ENCODE measurements at regions not wholly inside any gene's neighbourhood (a gene's known extent, or its start where the extent isn't known, plus 50 kb on each side); places are given as distances from the start of the nearest gene placed in this dataset.

DNA sequence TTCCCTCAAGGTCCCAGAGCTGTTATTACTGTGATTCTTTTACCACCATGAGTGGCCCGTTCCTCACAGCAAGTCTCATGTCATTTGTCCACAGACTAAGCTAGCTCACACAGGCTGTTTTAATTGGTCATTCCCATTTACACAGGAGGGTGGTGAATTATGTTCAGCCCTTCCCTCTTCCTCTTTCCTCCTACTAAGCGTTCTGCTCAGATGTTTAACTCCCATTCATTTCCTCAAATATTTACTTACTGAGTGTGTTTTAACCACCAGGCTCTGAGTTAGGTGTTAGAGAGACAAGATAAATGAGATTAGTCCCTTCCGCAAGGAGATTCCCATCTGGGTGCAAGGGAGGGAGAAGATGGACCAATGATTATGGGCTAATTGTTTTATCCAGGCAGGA is 403.6 kb upstream of the ACVR2A start:
- no peak overlapping the region for H3K4me3 ChIP-seq (ENCODE audit: insufficient read depth, low read depth, low read length)
- no peak overlapping the region for H3K27ac Mint-ChIP-seq (ENCODE audit: unreplicated experiment)

DNA sequence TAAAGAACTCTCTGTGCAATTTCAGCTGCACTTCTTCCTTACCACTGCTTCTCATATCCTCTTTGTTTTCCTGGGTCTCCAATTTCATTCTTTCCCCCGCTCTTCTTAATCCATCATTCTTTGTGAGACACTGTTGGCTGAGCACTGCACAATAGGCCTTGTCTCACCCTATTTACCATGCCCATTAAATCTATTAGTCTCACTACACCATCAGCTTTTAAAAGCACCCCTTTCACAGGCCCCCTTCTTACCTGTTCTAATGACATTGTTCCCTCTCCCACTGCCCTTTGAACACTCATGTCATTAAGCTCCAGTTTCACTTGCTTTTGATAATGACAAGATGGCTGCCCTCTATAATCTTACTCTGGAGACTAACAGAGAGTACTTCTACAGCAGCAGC is 404.1 kb upstream of the ACVR2A start:
- Histone ChIP-seq H3K4me1 (ENCODE audit: insufficient read depth, low read length) (no peaks in the 10 kb centered on the region), H3K27ac (ENCODE audit: low read depth, low read length) (no peak overlapping the region), H3K9ac (ENCODE audit: low read length) (no peak overlapping the region), H3K79me2 (ENCODE audit: insufficient read depth, low read length) (no peaks in the 10 kb centered on the region), H3K27me3 (ENCODE audit: insufficient read depth, low read length) (no peaks in the 10 kb centered on the region), H3K36me3 (ENCODE audit: insufficient read depth, low read length) (no peaks in the 10 kb centered on the region), H3K4me2 (ENCODE audit: low read length) (no peak overlapping the region), H3K4me3 (ENCODE audit: insufficient read depth, low read depth, low read length) (no peak overlapping the region), H4K20me1 (ENCODE audit: insufficient read depth, low read length) (no peaks in the 10 kb centered on the region), H3K9me3 (ENCODE audit: insufficient read depth, low read depth, low read length) (no peaks in the 10 kb centered on the region), H2AFZ (ENCODE audit: low read depth, low read length) (no peak overlapping the region)
- TF ChIP-seq EZH2 (IDR thresholded peaks at IDR 0.05; ENCODE audit: insufficient read depth, low read length), result no peak
- TF ChIP-seq, protein P1, sequence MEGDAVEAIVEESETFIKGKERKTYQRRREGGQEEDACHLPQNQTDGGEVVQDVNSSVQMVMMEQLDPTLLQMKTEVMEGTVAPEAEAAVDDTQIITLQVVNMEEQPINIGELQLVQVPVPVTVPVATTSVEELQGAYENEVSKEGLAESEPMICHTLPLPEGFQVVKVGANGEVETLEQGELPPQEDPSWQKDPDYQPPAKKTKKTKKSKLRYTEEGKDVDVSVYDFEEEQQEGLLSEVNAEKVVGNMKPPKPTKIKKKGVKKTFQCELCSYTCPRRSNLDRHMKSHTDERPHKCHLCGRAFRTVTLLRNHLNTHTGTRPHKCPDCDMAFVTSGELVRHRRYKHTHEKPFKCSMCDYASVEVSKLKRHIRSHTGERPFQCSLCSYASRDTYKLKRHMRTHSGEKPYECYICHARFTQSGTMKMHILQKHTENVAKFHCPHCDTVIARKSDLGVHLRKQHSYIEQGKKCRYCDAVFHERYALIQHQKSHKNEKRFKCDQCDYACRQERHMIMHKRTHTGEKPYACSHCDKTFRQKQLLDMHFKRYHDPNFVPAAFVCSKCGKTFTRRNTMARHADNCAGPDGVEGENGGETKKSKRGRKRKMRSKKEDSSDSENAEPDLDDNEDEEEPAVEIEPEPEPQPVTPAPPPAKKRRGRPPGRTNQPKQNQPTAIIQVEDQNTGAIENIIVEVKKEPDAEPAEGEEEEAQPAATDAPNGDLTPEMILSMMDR (IDR thresholded peaks at IDR 0.05; ENCODE audit: insufficient read depth, low read depth, low read length), result no peak
- Mint-ChIP-seq H3K4me3 (ENCODE audit: unreplicated experiment) (no peak overlapping the region), H3K27me3 (ENCODE audit: low read depth, unreplicated experiment) (no peaks in the 10 kb centered on the region), H3K9me3 (ENCODE audit: unreplicated experiment) (no peaks in the 10 kb centered on the region), H3K27ac (ENCODE audit: unreplicated experiment) (no peak overlapping the region), H3K36me3 (ENCODE audit: low read depth, unreplicated experiment) (no peaks in the 10 kb centered on the region), H3K4me1 (ENCODE audit: low read depth, unreplicated experiment) (no peaks in the 10 kb centered on the region)
- no peak for DNase-seq (ENCODE audit: low read depth)
- FAIRE-seq, result no peak

More for the DNA sequence above, 403.6 kb upstream of the ACVR2A start:
- Mint-ChIP-seq H3K27me3 (ENCODE audit: low read depth, unreplicated experiment) (no peaks in the 10 kb centered on the region), H3K9me3 (ENCODE audit: unreplicated experiment) (no peaks in the 10 kb centered on the region), H3K36me3 (ENCODE audit: low read depth, unreplicated experiment) (no peaks in the 10 kb centered on the region), H3K4me3 (ENCODE audit: unreplicated experiment) (no peak overlapping the region), H3K4me1 (ENCODE audit: low read depth, unreplicated experiment) (no peaks in the 10 kb centered on the region)
- no peaks in the 10 kb centered on the region for H3K79me2 ChIP-seq (ENCODE audit: insufficient read depth, low read length)
- H3K4me1 ChIP-seq (ENCODE audit: insufficient read depth, low read length), result no peaks in the 10 kb centered on the region
- H2AFZ ChIP-seq (ENCODE audit: low read depth, low read length), result no peak overlapping the region
- no peaks in the 10 kb centered on the region for H3K9me3 ChIP-seq (ENCODE audit: insufficient read depth, low read depth, low read length)
- no peaks in the 10 kb centered on the region for H4K20me1 ChIP-seq (ENCODE audit: insufficient read depth, low read length)
- no peak overlapping the region for H3K9ac ChIP-seq (ENCODE audit: low read length)
- H3K4me2 ChIP-seq (ENCODE audit: low read length), result no peak overlapping the region
- DNase-seq (ENCODE audit: low read depth) (no peak), FAIRE-seq (no peak)
- H3K27ac ChIP-seq (ENCODE audit: low read depth, low read length), result no peak overlapping the region
- no peaks in the 10 kb centered on the region for H3K27me3 ChIP-seq (ENCODE audit: insufficient read depth, low read length)
- no peak for TF ChIP-seq EZH2 (IDR thresholded peaks at IDR 0.05; ENCODE audit: insufficient read depth, low read length)
- TF ChIP-seq, protein P1 (IDR thresholded peaks at IDR 0.05; ENCODE audit: insufficient read depth, low read depth, low read length), result no peak
- no peaks in the 10 kb centered on the region for H3K36me3 ChIP-seq (ENCODE audit: insufficient read depth, low read length)

DNA sequence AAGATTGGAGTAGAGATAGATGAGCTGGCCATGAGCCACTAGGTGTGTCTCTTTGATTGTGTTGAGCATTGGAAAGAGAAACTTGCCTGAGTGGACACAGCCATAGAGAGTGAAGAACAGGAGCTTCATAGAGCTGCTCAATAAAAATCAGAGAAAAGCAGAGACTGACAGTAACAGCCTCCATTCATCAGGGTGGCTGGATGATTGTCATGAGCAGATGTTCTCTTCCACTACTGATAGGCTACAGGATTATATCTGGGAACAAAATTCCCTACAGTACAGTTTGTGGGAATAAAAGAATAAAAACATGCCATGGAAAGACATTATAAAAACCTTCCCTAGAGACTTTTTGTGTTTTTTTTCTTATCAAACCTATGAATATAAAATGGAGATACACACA is 404.8 kb upstream of the ACVR2A start:
- Histone ChIP-seq H3K4me3 (ENCODE audit: insufficient read depth, low read depth, low read length) (no peak overlapping the region), H3K9ac (ENCODE audit: low read length) (no peak overlapping the region), H3K79me2 (ENCODE audit: insufficient read depth, low read length) (no peaks in the 10 kb centered on the region), H3K4me1 (ENCODE audit: insufficient read depth, low read length) (no peaks in the 10 kb centered on the region), H3K36me3 (ENCODE audit: insufficient read depth, low read length) (no peaks in the 10 kb centered on the region), H3K4me2 (ENCODE audit: low read length) (no peak overlapping the region), H3K9me3 (ENCODE audit: insufficient read depth, low read depth, low read length) (no peaks in the 10 kb centered on the region), H3K27ac (ENCODE audit: low read depth, low read length) (no peak overlapping the region), H3K27me3 (ENCODE audit: insufficient read depth, low read length) (no peaks in the 10 kb centered on the region), H4K20me1 (ENCODE audit: insufficient read depth, low read length) (no peaks in the 10 kb centered on the region), H2AFZ (ENCODE audit: low read depth, low read length) (no peak overlapping the region)
- Mint-ChIP-seq H3K9me3 (ENCODE audit: unreplicated experiment) (no peaks in the 10 kb centered on the region), H3K4me1 (ENCODE audit: low read depth, unreplicated experiment) (no peaks in the 10 kb centered on the region), H3K36me3 (ENCODE audit: low read depth, unreplicated experiment) (no peaks in the 10 kb centered on the region), H3K4me3 (ENCODE audit: unreplicated experiment) (no peak overlapping the region), H3K27me3 (ENCODE audit: low read depth, unreplicated experiment) (no peaks in the 10 kb centered on the region), H3K27ac (ENCODE audit: unreplicated experiment) (no peak overlapping the region)
- no peak for TF ChIP-seq EZH2 (IDR thresholded peaks at IDR 0.05; ENCODE audit: insufficient read depth, low read length)
- TF ChIP-seq, protein P1 (IDR thresholded peaks at IDR 0.05; ENCODE audit: insufficient read depth, low read depth, low read length), result no peak
- no peak for DNase-seq (ENCODE audit: low read depth)
- FAIRE-seq, result no peak

All from astrocyte (in vitro differentiated cells and primary cell).